HG02938 (cell line): ENCODE measurements at regions not wholly inside any gene's neighbourhood (a gene's known extent, or its start where the extent isn't known, plus 50 kb on each side); places are given as distances from the start of the nearest gene placed in this dataset.

Experiments used
- ATAC-seq: cut with Tn5 transposase; IDR thresholded peaks from one replicate; pipeline ENCODE4 v1.9.1; 2021; ENCODE audit warnings: mild to moderate bottlenecking, moderate library complexity; ENCODE audit not compliant: unreplicated experiment

DNA sequence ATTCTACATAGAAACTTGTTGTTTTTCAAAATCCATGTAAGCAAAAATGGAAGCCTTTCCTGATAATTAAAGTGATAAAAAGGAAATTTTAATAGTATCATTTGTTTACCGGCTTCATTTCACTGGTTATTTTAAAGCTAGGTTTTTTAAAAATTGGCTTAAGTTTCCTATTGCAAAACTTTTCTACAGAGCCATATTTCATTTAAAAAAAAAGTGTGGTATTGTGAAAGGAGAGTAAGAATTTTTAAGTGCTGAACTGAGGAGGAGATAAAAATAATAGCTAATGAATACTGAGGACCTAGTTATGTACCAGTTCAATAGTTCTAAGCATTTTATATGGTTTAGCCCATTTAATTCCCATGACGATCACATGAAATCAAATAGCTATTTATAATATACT lies 172.2 kb upstream of the COL1A2 start:
- no peak for ATAC-seq

DNA sequence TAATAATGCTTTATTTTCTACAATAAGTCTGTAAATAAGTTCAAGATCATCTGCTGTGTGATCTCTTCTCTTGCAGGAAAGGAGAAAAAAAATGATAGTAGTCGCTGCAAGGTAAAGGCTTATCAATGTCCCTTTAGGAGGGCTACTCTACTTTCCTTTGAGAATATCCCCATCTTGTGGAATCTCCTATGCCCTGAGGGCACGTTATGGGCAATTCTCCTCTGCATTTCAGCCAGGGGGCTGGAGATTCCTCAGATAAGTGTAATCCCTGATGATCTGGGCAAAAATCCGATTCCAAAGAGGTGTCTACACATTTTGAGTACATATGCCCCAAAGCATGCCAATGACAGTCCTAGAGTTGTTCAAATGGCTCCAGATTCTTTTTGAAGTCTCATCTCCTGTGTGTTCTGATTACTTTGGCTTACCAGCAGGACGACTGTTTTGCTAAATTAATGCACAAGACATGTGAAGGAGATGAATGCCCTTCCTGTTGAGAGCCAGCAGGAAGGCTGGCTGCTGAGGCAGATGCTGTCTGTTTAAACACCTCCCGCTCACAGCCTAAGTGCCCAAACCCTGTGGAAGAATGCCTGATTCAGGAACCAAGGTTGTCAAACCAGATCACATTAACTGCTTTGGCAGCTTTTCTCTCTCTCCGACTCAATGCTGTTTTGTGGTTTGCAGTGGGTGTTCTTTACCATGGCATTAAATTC lies 171.2 kb upstream of the COL1A2 start:
- ATAC-seq: no peak

- ATAC-seq: no peak
Measured at GRCh38 chr7:94228223-94228622, 166.5 kb upstream of the COL1A2 start.

DNA sequence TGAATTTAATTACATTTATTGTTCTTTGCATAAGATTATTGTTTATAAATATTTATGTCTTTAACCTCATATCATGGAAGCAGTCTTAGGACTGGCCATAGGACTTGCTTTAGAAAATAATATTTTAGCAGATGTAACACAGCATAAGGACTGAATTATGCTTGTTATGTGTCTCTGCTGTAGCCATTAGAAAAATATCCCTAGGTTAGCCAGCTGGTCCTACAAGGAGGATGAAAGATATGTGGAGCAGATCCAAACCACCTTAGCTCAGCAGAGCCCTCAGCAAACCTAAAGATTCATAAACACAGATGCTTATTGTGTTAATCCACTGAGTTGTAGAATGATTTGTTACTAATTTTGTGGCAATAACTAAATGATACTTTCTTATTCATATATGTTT lies 166.0 kb upstream of the COL1A2 start:
- ATAC-seq: no peak

GRCh38 chr7:94231305-94231704 lies 163.4 kb upstream of the COL1A2 start:
- no peak for ATAC-seq

GRCh38 chr7:94236960-94237359 lies 157.7 kb upstream of the COL1A2 start:
- no peak for ATAC-seq

DNA sequence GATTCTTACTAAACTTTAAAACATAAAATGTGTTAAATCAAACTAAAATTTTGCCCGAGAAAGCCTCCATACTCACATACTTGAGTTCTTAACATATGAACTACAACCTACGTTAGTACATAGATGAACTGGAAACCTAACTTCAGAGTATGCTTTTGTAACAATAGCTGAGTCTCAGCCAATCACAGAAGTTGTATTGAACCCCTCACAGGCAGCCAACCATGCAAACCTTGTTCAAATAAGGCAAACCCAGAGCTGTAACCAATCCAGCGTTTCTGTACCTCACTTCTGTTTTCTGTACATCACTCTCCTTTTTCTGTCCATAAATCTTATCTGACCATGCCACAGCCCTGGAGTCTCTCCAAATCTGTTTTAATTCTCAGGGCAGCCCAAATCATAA lies 157.3 kb upstream of the COL1A2 start:
- no peak for ATAC-seq

- ATAC-seq: no peak
Measured at GRCh38 chr7:94239661-94240234, 154.9 kb upstream of the COL1A2 start.

DNA sequence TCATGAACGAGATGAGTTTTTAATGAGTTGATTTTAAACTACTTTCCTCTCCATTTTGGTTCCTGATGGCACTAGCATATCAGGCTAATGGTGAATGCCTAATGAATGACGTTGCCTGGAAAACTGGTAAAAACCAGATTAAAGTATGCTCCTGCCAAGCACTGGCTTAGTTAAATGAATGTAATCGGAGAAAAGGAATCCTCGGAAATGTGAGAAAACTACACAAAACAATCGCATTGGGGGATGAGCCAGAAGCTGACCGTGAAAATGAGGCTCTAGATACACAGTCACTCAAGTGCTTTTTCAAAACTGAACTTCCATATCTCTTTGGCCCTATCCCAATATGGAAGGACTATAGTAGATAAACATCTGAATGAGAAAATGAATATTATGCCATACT lies 153.8 kb upstream of the COL1A2 start:
- ATAC-seq: no peak

DNA sequence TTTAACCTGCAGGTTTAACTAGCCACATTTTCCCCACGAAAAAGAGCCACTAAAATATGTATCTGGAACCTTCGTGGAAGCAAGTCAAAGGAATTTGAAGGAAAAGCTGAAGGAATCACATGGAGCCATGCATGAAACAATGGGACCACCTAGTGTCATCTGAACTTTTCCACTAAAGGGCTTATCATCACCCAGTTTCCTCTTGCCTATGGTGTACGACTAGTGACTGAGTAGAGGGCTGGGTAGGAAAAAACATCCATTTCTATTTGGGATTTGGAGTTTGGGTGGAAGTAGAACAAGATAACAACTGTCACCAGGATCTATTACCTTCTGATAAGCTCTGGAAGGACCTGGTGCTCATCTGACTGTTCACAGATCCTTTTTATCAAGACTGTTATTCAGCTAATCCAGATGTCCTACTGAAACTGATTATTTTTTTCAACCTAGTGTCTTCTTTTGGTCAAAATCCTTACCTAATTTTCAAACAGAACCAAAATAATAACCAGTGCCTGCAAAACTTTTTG lies 153.2 kb upstream of the COL1A2 start:
- no peak for ATAC-seq

GRCh38 chr7:94243066-94243711 lies 151.5 kb upstream of the COL1A2 start:
- no peak for ATAC-seq

DNA sequence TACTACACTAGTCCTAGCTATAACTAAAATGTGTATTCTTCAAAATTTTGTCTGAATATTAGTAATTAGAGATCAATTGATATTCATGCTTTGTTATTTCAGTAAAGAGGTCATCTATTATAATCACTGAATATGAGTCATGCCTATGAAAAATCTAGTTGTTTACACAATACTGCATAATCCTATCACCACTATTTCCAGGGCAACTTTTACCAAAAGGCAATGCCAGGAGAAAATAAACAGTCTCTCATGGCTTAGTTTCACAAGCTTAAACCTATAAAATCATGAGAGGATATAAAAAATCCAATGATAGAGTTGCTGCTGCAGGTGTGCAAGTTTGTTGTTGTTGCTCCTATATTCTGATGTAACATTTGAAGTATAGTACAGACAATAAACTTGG lies 149.9 kb upstream of the COL1A2 start:
- no peak for ATAC-seq

DNA sequence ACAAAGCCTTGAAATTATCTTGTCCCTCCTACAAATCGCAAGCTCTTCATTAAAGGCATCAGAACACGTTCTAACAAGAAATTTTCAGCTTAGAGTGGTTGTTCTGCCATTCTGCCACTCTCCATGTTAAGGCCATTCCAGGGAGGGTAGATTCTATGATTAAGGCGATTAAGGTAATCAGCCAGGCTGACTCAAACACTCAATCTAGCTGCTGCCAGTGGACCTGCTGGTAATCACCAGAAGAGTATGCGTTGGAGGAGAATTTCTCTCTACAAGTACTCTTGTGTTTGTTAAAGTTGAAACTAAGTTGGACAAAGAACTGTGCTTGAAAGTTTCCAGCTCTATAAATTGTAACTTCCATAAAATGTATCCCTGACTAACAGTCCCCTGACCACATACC lies 149.2 kb upstream of the COL1A2 start:
- ATAC-seq: no peak

GRCh38 chr7:94247970-94248369 lies 146.7 kb upstream of the COL1A2 start:
- no peak for ATAC-seq

DNA sequence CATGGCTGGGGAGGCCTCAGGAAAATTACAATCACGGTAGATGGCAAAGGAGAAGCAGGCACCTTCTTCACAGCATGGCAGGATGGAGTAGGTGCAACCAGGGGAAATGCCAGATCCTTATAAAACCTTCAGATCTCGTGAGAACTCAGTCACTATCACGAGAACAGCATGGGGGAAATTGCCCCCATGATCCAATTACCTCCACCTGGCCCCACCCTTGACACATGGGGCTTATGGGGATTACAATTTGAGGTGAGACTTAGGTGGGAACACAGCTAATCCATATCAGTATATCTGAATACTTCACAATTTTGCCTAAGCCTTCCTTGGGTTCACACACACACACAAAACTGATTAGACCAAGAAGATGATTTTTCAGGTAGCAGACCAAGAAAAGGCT lies 145.1 kb upstream of the COL1A2 start:
- ATAC-seq: no peak

DNA sequence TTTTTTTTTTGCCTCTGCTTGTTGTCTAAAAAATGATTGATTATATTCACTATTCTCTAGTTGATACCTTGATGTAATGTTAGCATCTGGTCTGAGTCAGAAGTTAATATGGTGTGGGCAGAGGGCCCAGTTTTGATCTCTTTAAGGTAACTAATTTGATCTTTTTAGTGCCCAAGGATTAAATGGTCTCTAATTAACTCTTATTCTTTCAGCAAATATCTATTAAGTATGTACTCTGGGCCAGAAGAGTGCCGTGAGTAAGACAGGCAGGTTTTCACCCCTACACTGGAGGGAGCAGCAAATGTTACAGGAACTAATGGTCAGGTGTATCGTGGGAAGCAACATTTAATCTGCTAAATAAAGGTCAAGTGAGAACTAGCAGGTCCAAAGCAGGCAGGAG lies 144.6 kb upstream of the COL1A2 start:
- ATAC-seq: no peak

GRCh38 chr7:94250987-94251386 lies 143.7 kb upstream of the COL1A2 start:
- no peak for ATAC-seq

- no peak for ATAC-seq
Measured at GRCh38 chr7:94252124-94252523, 142.6 kb upstream of the COL1A2 start.

DNA sequence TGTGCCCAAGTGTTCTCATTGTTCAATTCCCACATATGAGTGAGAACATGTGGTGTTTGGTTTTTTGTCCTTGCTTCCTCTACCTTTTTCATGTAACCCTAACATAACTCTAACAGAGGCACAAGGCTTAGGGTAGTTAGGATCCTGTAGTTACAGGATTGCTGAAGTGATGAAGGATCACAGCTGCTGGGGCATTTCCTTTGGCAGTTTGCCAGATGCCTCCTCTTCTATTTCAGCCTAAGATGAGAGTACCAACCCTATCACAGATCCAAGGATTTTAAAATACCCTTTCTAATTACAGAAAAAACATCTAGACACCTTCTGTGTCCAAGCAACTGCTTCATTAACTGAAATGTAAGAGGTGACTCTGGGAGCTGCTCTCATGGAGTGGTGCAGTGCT lies 141.7 kb upstream of the COL1A2 start:
- ATAC-seq: no peak

- ATAC-seq: no peak
Measured at GRCh38 chr7:94253686-94254085, 141.0 kb upstream of the COL1A2 start.

GRCh38 chr7:94258418-94259300 lies 136.0 kb upstream of the COL1A2 start:
- no peak for ATAC-seq
